GM23338 (cell line): ENCODE measurements at regions not wholly inside any gene's neighbourhood (a gene's known extent, or its start where the extent isn't known, plus 50 kb on each side); places are given as distances from the start of the nearest gene placed in this dataset.
"Not testable (repeated sequence)": the region's sequence is repeated elsewhere in the genome, so short reads cannot be mapped to it uniquely, and the experiment has no call there.

Experiments used
- CREB1 ChIP-seq: fragments of 250-450 bp; sonication (Bioruptor Pico); IDR thresholded peaks from 2 replicates; pipeline ENCODE4 v1.5.0; 2020; ENCODE audit warnings: low read depth, mild to moderate bottlenecking, moderate library complexity
- CTCF ChIP-seq, 2 experiments: fragments of 200-600 bp in 1 of 2; sonication (generic) in 1 of 2; conservative IDR thresholded peaks; 2 replicates each; pipeline versions ENCODE4 v1.5.1 to v1.6.1; 2016 to 2017; ENCODE audit warnings: antibody characterized with exemption in 2 of 2, low read depth in 2 of 2, mild to moderate bottlenecking in 2 of 2, moderate library complexity in 1 of 2
- EZH2 ChIP-seq: fragments of 200-600 bp; sonication (generic); IDR thresholded peaks from one replicate; pipeline ENCODE4 v1.8.0; 2017; ENCODE audit warnings: antibody characterized with exemption, mild to moderate bottlenecking, low read depth; ENCODE audit not compliant: unreplicated experiment
- EZH2phosphoT487 ChIP-seq: fragments of 200-600 bp; sonication (generic); IDR thresholded peaks from one replicate; pipeline ENCODE4 v1.8.1; 2018; ENCODE audit warnings: antibody characterized with exemption; ENCODE audit not compliant: unreplicated experiment
- JUNB ChIP-seq: IDR thresholded peaks from one replicate; pipeline ENCODE4 v1.6.1; 2016; ENCODE audit warnings: antibody characterized with exemption; ENCODE audit not compliant: unreplicated experiment
- NANOG ChIP-seq: IDR thresholded peaks from 2 replicates; pipeline ENCODE4 v1.6.1; 2016; ENCODE audit warnings: antibody characterized with exemption, borderline replicate concordance
- POLR2AphosphoS5 ChIP-seq: IDR thresholded peaks from 2 replicates; pipeline ENCODE4 v1.6.1; 2016; ENCODE audit warnings: antibody characterized with exemption, low read depth
- ZNF331 ChIP-seq: fragments of 250-450 bp; sonication (Bioruptor Pico); IDR thresholded peaks from 2 replicates; pipeline ENCODE4 v1.5.0; 2020; ENCODE audit warnings: low read depth, mild to moderate bottlenecking, moderate library complexity
- TF ChIP-seq, protein P1 (sequence below): IDR thresholded peaks from one replicate; pipeline ENCODE4 v1.6.1; 2018; ENCODE audit warnings: antibody characterized with exemption; ENCODE audit not compliant: unreplicated experiment
- TF ChIP-seq, protein P2 (sequence below): IDR thresholded peaks from 2 replicates; pipeline ENCODE4 v1.6.1; 2016; ENCODE audit warnings: antibody characterized with exemption

DNA sequence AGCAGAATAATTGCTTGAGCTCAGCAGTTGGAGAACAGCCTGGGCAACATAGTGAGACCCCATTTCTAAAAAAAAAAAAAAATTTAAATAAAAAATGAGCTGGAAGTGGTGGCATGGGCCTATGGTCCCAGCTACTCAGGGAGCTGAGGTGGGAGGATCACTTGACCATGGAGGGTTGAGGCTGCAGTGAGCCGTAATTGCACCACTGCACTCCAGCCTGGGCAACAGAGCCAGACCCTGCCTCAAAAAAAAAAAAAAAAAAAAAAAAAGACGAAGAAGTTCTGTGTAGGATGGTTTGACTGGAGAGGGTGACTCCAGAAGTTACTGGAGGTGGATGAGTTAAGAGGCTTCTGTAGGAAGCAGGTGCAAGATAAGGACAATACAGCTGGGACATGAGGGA lies 63.4 kb upstream of the VGLL4 start:
- TF ChIP-seq CTCF (conservative IDR thresholded peaks at IDR 0.05; ENCODE audit: low read depth in 2 of 2); EZH2; POLR2AphosphoS5; CREB1 (CRISPR knock-in tag); EZH2phosphoT487; NANOG; JUNB; ZNF331: not testable (repeated sequence)
- TF ChIP-seq, protein P1, sequence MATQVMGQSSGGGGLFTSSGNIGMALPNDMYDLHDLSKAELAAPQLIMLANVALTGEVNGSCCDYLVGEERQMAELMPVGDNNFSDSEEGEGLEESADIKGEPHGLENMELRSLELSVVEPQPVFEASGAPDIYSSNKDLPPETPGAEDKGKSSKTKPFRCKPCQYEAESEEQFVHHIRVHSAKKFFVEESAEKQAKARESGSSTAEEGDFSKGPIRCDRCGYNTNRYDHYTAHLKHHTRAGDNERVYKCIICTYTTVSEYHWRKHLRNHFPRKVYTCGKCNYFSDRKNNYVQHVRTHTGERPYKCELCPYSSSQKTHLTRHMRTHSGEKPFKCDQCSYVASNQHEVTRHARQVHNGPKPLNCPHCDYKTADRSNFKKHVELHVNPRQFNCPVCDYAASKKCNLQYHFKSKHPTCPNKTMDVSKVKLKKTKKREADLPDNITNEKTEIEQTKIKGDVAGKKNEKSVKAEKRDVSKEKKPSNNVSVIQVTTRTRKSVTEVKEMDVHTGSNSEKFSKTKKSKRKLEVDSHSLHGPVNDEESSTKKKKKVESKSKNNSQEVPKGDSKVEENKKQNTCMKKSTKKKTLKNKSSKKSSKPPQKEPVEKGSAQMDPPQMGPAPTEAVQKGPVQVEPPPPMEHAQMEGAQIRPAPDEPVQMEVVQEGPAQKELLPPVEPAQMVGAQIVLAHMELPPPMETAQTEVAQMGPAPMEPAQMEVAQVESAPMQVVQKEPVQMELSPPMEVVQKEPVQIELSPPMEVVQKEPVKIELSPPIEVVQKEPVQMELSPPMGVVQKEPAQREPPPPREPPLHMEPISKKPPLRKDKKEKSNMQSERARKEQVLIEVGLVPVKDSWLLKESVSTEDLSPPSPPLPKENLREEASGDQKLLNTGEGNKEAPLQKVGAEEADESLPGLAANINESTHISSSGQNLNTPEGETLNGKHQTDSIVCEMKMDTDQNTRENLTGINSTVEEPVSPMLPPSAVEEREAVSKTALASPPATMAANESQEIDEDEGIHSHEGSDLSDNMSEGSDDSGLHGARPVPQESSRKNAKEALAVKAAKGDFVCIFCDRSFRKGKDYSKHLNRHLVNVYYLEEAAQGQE: not testable (repeated sequence)
- TF ChIP-seq, protein P2, sequence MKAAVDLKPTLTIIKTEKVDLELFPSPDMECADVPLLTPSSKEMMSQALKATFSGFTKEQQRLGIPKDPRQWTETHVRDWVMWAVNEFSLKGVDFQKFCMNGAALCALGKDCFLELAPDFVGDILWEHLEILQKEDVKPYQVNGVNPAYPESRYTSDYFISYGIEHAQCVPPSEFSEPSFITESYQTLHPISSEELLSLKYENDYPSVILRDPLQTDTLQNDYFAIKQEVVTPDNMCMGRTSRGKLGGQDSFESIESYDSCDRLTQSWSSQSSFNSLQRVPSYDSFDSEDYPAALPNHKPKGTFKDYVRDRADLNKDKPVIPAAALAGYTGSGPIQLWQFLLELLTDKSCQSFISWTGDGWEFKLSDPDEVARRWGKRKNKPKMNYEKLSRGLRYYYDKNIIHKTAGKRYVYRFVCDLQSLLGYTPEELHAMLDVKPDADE: not testable (repeated sequence)
